AG09319 (cell line): ENCODE measurements at regions not wholly inside any gene's neighbourhood (a gene's known extent, or its start where the extent isn't known, plus 50 kb on each side); places are given as distances from the start of the nearest gene placed in this dataset.
"Not testable (repeated sequence)": the region's sequence is repeated elsewhere in the genome, so short reads cannot be mapped to it uniquely, and the experiment has no call there.

Experiments used
- DNase-seq: peaks from one replicate; pipeline ENCODE4 v3.0.0-alpha.2; 2010; ENCODE audit warnings: low read depth; ENCODE audit errors: extremely low read depth
- TF ChIP-seq, protein P1 (sequence below): IDR thresholded peaks from 2 replicates; pipeline ENCODE4 v1.5.1; 2011; ENCODE audit warnings: low read depth, mild to moderate bottlenecking, inconsistent platforms, low read length, moderate library complexity

DNA sequence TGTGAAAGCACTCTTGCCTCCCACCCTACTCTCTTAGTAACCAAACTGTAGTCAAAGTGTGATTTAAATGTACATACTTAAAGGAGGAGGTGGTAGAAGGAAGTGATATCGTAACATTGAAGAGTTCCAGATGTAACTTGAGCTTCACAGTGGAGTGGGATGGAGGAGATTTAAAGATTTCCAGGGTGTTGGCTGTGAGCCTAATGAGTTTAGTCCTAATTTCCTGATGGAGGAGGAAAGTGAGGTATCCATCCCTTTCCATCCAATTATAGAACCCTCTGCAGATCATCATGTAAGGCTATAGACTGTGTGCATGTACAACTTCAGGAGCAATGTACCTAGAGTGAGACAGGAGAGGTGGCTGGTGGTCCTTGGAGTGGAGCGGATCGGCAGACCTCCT lies 1163.9 kb upstream of the SEMA6A start:
- TF ChIP-seq, protein P1, sequence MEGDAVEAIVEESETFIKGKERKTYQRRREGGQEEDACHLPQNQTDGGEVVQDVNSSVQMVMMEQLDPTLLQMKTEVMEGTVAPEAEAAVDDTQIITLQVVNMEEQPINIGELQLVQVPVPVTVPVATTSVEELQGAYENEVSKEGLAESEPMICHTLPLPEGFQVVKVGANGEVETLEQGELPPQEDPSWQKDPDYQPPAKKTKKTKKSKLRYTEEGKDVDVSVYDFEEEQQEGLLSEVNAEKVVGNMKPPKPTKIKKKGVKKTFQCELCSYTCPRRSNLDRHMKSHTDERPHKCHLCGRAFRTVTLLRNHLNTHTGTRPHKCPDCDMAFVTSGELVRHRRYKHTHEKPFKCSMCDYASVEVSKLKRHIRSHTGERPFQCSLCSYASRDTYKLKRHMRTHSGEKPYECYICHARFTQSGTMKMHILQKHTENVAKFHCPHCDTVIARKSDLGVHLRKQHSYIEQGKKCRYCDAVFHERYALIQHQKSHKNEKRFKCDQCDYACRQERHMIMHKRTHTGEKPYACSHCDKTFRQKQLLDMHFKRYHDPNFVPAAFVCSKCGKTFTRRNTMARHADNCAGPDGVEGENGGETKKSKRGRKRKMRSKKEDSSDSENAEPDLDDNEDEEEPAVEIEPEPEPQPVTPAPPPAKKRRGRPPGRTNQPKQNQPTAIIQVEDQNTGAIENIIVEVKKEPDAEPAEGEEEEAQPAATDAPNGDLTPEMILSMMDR, result no peak
- no peak for DNase-seq

DNA sequence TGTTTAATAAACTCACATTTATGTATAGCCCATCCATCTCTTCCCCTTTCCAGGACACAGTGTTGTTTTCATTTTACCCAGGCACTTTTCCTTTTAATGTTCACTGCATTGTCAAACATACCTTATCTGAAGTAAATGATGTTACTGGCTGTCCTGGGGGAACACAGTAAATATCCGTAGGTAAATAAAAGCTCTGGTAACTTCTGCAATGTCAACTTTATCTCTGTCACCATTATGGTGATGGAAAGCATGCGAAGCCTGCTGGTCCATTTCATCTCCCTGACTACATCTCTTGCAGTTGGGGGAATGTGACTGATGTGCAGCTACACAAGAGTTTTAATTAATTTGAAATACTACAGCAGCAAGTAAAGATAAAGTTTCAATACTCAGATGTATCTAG lies 1162.1 kb upstream of the SEMA6A start:
- DNase-seq, result no peak
- TF ChIP-seq, protein P1, result no peak

DNA sequence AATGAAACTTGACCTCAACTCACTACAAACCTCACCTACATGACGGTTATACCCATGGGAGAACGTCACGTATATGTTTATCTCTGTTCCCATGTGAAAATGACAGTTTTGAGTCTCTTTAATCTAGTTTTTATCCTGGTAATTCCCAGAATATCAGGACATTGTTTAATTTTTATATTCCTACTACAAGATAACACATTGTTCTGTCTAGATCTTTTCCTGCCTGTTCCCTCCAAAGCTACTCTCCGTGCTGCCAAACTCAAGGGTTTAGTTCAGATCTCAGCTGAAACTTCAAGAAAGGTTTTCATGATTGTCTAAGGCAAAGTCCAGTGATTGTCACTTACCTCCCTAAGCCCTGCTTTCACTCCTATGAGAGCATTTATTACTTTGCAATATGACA lies 1159.4 kb upstream of the SEMA6A start:
- TF ChIP-seq, protein P1, result no peak
- no peak for DNase-seq

DNA sequence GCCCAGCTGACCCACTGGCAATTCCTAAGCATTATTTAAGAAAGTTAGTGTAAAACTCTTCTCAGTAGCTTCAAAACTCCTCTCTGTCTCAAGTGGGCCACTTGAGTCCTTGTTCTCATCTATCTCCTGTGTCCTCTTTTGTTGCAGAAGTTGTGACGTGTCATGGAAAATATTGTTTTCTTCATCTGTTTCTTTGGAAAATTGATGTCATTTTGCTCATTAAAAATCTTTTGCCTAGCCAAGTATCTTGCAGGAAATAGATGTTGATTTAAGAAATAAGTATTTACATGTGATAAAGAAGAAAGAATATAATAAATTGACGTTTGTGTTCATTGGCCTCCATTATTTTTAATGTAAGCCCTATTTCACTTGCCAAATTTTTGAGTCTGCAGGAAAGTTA lies 1158.4 kb upstream of the SEMA6A start:
- TF ChIP-seq, protein P1, result no peak
- DNase-seq, result no peak

DNA sequence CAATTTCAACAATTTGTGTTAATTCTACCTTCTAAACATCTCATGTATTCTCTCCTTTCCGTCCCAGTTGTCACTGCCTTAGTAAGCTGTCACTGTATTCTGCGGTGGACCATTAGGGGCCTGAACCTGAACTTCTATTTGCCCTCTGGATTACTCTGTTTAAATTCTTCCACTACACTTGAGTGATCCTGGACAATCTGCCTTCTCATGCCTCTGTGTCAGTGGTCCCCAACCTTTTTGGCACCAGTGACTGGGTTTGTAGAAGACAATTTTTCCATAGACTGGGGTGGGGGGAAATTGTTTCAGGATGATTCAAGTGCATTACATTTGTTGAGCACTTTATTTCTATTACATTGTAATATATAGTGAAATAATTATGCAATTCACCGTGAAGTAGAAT lies 1157.6 kb upstream of the SEMA6A start:
- DNase-seq, result no peak
- TF ChIP-seq, protein P1, result no peak

DNA sequence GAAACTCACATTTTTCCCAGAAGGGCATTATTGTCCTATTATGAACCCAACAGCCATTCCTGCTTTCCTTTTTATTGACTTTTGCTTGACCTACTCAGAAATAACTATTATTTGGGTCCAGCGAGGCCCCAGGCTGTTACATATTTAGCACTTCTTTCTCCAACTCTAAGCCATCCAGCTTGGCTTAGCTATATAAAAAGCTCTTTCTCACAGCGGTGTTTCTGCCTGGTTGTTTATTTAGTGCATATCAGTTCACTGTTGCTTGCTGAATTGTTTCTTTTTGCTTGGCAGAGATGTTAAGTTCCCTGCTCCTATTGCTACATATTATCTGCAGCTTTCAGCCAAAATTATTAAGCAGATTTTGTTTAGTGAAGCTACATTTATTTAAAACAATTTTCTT lies 1156.8 kb upstream of the SEMA6A start:
- DNase-seq, result peak; percentile 23
- TF ChIP-seq, protein P1, result no peak

DNA sequence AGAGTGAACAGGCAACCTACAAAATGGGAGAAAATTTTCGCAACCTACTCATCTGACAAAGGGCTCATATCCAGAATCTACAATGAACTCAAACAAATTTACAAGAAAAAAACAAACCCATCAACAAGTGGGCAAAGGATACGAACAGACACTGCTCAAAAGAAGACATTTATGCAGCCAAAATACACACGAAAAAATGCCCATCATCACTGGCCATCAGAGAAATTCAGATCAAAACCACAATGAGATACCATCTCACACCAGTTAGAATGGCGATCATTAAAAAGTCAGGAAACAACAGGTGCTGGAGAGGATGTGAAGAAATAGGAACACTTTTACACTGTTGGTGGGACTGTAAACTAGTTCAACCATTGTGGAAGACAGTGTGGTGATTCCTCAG lies 1146.2 kb upstream of the SEMA6A start:
- DNase-seq, result not testable (repeated sequence)

DNA sequence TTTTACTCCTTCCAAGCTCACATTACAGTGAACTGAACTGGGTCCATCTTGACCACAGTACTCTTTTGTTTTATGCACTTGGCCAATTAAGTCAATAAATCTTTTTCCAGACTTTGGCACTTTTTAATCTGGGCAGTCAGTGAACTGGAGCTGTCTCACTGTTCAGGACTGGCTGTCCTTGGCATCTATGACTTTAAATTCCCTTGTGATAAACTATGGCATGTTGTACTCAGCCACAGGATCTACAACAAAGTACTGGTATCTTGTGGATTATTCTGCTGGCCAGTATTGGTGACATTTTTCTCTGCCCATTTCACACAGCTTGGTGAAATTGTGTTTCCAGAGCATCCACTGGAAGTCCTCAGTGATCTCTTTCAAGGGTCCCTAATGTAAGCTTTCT lies 1144.8 kb upstream of the SEMA6A start:
- no peak for DNase-seq
- TF ChIP-seq, protein P1, result no peak
